ENCODE measurements at regions not wholly inside any gene's neighbourhood (a gene's known extent, or its start where the extent isn't known, plus 50 kb on each side); places are given as distances from the start of the nearest gene placed in this dataset.

- Histone ChIP-seq H3K27ac (ENCODE audit: low read length) (no peak overlapping the region), H3K9me3 (ENCODE audit: control insufficient read depth, insufficient read depth, low read depth, low read length) (no peaks in the 10 kb centered on the region), H3K36me3 (ENCODE audit: control insufficient read depth, insufficient read depth, low read length) (no peaks in the 10 kb centered on the region), H3K4me1 (ENCODE audit: control insufficient read depth, insufficient read depth, low read length) (no peaks in the 10 kb centered on the region), H3K27me3 (ENCODE audit: control insufficient read depth, insufficient read depth, low read length) (no peaks in the 10 kb centered on the region), H3K4me3 (ENCODE audit: low read depth in 2 of 2, low read length in 2 of 2) (no peak overlapping the region)
- ATAC-seq (no peak), DNase-seq (ENCODE audit: low read depth, low spot score) (no peak)
- ChIA-PET POLR2A (no interaction called here), CTCF (no interaction called here)
- TF ChIP-seq SIN3A (IDR thresholded peaks at IDR 0.05; ENCODE audit: borderline replicate concordance, insufficient read depth, low read depth, low read length), result no peak
- no peak for TF ChIP-seq TCF7L2 (IDR thresholded peaks at IDR 0.05; ENCODE audit: low read depth, low read length)
- no peak for TF ChIP-seq CTCF (IDR thresholded peaks at IDR 0.05)
- no peak for TF ChIP-seq REST (IDR thresholded peaks at IDR 0.05; ENCODE audit: insufficient read depth in 1 of 2, low read depth in 2 of 2, low read length in 1 of 2)
- TF ChIP-seq POLR2AphosphoS5 (IDR thresholded peaks at IDR 0.05; ENCODE audit: low read depth, low read length), result no peak
- BruUV-seq (replicated peaks), result no TSS peak
- in situ Hi-C loops (cut with HindIII; ENCODE audit: low pct_unique_long_range_greater_than_20kb, low sequenced_read_pairs) (no loop called here), intact Hi-C loops (cut with micrococcal nuclease; ENCODE audit: unreplicated experiment) (no loop called here)
Observed at GRCh38 chr1:209432443-209432825, 151.1 kb upstream of the CAMK1G start.

GRCh38 chr1:209433649-209434031 lies 149.9 kb upstream of the CAMK1G start:
- intact Hi-C loops (cut with micrococcal nuclease; ENCODE audit: unreplicated experiment) (no loop called here), in situ Hi-C loops (cut with HindIII; ENCODE audit: low pct_unique_long_range_greater_than_20kb, low sequenced_read_pairs) (no loop called here)
- Histone ChIP-seq H3K9me3 (ENCODE audit: control insufficient read depth, insufficient read depth, low read depth, low read length) (no peaks in the 10 kb centered on the region), H3K4me3 (ENCODE audit: low read depth in 2 of 2, low read length in 2 of 2) (no peak overlapping the region), H3K36me3 (ENCODE audit: control insufficient read depth, insufficient read depth, low read length) (no peaks in the 10 kb centered on the region), H3K27me3 (ENCODE audit: control insufficient read depth, insufficient read depth, low read length) (no peaks in the 10 kb centered on the region), H3K4me1 (ENCODE audit: control insufficient read depth, insufficient read depth, low read length) (no peaks in the 10 kb centered on the region), H3K27ac (ENCODE audit: low read length) (no peak overlapping the region)
- BruUV-seq (replicated peaks), result no TSS peak
- POLR2A ChIA-PET, result no interaction called here
- CTCF ChIA-PET, result no interaction called here
- TF ChIP-seq TCF7L2 (IDR thresholded peaks at IDR 0.05; ENCODE audit: low read depth, low read length) (no peak), POLR2AphosphoS5 (IDR thresholded peaks at IDR 0.05; ENCODE audit: low read depth, low read length) (no peak), REST (IDR thresholded peaks at IDR 0.05; ENCODE audit: insufficient read depth in 1 of 2, low read depth in 2 of 2, low read length in 1 of 2) (no peak)
- no peak for DNase-seq (ENCODE audit: low read depth, low spot score)
- ATAC-seq, result no peak
